NCI-H2227 treated with DMSO at 0.1 percent for 48 hours (cell line): ENCODE measurements at regions not wholly inside any gene's neighbourhood (a gene's known extent, or its start where the extent isn't known, plus 50 kb on each side); places are given as distances from the start of the nearest gene placed in this dataset.

Source experiments
- DNase-seq: peaks from one replicate; lab custom pipeline; 2025; lab: John Stamatoyannopoulos, UW

DNA sequence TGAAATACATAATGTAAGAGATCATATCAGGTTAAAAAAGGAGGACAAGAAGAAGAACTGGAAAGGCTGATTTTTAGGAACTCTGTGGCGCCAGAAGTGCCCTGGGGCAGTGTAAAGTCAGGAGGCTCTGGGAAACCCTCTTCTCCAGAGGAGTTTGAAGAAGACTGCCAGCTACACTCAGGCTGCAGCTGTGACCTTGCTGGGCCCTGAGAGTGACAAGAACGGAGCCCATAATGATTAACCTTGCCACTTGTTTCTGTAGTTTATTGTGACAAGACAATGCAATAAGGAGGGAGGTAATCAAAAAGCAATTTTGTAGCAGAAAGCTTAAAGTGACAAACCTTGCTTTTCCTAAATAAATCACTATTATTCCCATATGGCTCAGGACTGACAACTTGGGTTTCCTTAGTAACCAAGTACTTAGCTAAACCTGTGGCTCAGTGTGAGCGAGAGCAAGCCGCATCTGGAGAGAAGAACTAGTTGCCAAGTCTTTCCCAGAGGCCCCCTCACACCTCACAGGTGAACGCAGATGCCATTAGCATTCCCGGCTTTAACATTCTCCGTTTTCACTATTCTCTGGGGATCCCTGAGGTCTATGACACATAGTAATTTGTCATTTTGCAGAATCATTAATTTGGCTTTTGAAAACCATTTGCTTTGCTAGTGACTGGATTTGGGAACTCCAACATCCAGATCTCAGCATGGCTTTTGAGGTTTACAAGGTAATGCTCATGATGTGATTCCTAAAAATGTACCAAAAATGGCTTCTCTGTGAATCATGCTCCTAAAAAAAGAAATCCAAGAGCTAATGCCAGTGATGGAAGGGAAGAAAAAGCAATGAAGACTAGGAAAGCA, 115.9 kb downstream of the OMA1 start:
- DNase-seq, result peak; percentile 72

DNA sequence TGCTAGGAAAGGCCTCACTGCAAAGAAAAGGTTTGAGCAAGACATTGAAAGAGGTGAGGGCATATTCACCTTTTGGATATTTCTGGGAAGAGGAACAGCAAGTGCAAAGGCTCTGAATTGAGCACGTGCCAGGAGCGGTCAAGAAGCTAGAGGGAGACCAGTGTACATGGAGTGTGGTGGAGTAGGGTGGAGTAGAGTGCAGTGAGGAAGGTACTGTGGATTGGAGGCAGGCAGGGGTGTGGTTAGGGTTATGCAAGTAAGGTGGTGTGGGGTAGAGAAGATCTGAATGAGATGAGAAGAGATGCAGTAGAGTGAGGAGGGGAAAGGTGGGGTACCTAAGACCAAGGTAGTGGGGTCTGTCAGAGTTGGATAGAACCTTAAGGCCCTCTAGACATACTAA, 119.6 kb downstream of the OMA1 start:
- DNase-seq, result no peak

DNA sequence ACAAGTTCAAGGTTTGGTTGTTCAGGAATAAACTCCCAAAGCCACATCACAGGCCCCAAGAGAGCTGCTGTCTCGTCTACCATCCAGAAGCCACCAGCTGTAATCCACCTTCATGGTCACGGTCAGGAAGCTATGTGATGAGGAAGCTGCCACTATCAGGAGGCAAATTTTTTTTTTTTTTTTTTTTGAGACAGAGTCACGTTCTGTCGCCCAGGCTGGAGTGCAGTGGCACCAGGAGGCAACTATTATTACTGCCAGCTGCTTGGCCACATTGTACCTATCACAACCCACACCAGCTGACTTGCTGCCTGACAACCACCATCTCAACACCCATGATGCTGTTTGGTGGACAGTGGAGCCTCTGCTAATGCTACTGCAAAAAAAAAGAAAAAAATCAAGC, 124.1 kb downstream of the OMA1 start:
- no peak for DNase-seq

DNA sequence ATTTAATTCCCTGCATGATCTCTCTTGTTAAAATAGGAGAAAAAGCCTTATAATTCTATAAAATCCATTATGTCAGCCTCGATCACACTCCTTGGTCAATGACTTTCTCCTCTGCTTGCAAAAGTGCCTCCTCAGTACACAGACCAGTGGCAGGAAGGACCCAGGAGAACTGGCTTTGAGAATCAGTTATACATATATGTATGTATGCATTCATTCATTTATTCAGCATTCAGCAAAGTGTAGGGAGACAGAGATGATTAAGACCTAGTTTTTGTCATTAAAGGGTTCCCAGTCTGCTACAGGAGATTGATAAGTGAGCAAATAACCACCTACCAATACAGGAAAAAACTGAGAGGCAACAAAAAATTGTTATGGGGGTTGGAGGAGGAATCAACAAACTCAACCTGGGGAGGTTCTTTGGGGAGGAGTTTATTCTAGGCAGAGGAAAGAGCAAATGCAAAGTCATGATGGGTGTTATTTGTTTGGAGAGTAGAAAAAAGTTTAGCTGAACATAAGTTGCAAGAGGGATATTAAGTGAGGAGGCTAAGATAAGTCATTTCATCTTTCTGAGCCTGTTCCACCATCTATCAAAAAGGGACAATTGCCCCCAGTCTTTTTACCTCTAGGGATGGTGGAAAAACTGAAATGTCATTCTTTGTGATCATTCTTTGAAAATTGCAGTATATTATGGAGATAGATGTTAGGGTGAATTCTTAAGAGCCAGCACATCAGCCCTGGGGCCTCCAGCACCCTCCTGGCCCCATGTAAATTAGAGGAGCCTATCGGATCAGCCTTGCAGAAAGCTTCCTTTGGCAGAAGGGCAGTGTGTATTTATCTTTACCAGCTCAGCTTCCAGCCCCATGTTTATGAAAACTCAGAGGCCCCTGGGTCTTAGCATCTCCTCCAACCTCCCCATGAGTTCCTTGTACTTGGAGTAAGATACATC, 128.0 kb downstream of the OMA1 start:
- DNase-seq, result no peak

DNA sequence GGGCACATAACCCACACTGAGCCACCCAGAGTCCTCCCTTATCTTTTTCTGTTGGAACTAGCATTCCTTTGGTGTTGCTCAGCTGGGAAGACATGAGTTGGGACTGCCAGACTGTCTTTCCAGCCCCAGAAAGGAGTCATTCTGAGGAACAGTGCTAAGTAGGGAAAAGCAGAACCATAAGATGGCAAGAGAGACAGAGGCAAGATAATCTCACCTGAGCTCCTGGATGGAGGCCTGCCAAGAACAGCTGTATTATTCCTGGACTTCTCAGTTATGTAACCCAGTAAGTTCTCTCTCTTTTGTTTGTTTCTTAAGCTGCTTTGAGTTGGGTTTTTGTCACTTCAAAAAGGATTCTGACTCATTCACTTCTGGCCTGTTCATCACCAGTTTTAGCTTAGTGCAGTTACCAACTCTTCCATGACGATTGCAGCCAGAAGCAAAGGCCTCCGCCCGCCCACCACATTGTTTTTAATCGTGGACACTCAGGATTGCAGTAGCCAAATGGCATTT, 134.4 kb downstream of the OMA1 start:
- no peak for DNase-seq

DNA sequence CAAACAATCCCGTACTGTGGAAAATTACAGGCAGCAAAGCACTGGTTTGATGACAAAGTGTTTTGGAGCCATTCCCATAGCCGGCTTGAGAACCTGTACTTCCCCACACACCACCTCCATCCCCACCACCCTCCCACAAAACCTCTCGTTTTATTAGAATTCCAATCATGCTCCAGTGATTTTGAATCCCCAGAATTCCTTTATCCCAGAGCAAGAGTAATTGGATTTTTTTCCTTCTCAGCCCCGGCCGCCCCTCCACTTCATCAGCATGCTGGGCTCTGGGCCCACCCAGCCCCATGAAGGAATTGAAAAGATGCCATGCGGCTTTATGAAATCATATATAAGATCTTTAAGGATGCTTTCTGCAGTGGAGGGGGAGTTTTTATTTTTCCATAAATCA, 136.6 kb downstream of the OMA1 start:
- no peak for DNase-seq

DNA sequence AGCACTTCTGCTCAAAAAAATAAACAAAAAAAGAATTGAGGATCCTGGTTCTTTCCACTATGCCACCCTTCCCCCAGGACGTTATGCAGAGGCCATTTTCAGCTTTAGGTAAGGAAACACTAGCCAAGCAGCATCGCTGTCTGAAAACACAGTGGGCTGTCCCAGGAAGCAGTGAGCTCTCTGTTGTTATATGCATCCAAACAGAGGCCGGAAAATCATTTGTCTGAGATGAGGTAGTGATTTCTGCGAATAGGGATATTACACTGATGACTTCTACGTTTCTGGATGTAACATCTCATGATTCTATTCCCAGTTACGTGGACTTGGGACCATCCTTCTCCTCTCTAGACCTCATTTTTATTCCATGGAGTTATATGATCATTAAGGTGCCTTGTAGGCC, 137.2 kb downstream of the OMA1 start:
- DNase-seq, result no peak

DNA sequence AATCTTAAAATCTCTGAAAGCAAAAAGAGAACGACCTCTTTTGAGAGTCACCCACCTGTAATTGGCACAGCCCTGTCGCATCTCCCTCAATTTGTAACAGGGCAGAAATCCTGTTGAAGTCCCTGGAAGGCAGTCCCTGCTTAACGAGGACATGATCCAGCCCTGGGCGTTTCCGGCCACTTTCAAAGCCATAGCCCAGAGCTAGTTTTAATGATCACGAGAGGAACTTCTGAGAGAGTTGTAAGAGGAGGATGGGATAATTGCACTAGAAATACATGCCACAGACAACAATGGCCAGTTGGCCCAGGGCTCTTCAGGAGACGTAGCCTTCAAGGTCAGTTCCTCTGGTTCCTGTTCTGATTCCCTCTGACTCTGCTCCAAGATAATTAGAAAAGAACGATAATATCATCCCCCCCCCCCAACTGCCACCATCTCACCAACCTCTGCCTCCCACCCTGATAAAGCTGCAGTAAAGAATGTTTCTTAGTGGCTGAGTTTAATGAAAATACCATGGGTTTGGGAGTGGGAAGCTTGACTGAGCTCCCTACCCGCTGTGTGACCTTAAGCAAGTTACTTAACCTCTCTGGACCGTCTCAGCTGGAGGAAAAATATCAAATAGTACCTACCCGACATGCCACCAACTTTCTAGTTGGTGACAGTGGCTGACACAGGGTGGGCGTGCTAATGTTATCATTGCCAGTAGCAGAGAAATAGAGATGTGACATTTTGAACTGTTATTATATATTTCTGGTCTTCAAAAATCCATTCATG, 140.0 kb downstream of the OMA1 start:
- DNase-seq, result no peak

DNA sequence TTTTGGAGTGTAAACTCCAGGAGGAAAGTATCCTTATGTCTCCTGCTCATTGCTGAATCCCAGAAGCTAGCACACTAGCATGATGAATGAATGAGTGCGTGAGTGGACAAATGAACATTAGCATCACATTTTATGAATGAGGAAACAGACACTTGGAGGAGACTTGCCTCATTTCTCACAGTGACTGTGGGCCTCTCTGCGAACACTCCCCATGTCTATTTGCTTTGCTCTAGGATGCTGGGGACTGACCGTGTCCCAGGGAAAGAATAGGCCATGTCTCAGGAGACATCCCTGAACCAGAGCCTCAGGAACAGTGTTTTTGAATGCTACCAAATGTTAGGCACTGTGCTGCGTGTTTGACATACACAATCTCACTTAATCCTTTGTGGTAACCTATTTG, 140.9 kb downstream of the OMA1 start:
- DNase-seq, result no peak

DNA sequence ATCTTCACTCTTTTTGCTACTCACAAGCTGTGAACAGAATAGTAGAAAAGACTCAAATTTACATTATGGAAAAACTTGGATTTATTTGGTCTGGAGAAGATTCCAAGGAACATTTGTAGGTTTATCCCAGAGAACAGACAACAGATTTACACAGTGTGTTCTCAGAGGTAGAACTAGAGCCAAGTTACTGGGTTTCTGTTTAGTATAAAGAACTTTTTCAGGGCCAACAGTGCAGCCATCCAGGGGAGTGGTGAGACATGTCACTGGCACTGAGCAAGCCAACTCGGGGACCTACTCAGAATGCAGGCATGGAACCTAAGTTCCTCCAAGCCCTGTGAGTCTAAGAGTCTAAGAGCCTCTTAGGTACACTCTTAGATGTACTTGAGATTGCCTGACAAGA, 142.6 kb downstream of the OMA1 start:
- no peak for DNase-seq

DNA sequence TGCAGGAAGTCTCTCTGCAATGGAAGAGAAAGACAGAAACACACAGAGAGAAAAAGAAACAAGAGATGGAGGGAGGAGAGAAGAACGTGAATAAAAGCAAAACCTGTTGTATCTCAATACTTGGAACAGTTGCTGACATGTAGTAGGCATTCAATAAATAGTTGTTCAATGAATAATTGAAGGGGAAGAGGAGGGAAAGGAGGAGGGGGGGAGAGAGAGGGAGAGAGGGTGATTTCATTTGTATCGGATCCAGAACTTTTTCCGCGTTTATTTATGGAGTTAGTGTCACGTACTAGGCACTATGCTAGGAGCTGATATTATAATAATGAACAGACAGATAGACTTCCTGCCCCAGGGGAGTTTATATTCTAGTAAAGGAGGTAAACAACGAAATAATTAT, 144.1 kb downstream of the OMA1 start:
- DNase-seq, result no peak

DNA sequence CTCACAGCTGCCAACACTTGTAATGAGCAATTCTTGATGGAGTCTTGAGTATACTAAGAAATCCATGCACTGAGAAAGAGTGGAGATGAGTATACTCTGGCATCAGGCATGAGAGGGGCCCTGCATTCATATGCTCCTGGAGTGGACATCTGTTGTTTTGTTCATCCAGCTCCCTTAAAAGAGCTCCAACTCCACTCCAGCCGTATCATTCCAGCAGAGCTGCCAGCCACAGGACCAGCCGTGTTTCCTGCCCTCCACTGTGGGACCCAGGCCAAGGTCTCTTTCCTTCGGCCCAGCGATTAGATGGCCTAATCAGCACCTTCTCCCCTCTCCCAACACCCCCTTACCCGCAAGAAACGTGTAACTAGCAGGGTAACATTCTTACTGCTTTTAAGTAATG, 144.5 kb downstream of the OMA1 start:
- DNase-seq, result no peak

DNA sequence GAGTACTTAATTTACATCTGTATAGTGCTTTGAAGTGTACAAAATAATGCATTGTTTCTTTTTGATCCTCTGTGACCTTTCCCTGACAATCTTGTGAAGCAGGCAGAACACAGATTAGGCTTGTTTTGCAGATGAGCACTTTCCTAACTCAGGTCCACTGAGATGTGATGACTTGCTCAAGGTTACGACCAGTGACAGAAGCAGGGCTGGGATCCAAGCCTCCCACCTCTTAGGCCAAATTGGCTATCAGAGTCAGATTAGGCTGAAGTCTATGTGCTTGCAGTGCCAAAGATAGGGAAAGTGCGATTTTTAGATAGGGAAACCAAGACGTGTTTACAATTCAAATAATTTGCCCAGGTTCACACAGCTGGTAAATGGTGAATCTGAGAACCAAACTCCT, 147.3 kb downstream of the OMA1 start:
- no peak for DNase-seq

DNA sequence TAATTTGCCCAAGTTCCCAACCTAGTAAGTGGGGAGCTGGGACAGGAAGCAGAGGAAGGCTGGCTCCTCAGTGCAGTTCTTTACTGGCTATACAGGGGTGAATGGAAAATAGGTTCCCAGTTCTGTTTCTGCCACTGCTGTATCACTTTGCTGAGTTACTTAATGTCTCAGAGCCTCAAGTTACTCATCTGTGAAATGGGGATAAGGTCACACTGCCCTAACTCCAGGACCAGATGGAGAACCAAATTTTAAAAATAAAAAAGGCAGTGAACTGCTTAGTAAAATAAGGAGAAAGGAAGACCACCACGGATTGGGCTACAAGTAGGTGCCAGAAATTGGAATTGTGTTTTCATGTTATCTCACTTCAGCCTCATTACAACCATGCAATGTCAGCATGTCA, 147.8 kb downstream of the OMA1 start:
- DNase-seq, result no peak

DNA sequence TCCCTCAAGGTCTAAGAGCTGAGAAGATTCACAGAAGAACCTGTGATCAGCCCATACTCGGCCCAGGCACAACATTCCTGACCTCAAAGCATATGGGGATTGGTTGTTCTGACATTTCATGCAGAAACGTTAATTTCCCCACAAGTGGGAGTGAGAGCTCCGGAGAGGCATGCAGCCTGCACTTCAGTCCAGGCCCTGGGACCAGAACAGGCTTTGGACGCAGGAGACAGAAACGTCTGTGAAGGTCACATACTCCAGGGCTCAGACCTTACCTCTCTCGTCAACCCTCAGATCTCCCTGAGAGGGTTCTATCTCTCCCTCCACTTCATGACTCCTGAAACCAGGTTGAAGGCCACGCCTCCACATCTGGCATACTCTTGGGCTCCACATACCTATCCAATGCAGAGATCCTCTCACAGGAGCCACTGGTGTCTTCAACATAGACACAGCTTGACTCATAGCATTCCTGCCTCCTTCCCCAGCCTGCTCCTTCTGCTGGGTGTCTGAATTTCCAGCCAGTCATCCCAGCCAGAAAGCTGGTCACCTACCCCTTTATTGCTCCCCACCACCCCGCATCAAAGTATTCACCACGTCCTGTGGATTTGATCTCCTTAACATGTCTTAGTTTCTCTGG, 149.2 kb downstream of the OMA1 start:
- no peak for DNase-seq

DNA sequence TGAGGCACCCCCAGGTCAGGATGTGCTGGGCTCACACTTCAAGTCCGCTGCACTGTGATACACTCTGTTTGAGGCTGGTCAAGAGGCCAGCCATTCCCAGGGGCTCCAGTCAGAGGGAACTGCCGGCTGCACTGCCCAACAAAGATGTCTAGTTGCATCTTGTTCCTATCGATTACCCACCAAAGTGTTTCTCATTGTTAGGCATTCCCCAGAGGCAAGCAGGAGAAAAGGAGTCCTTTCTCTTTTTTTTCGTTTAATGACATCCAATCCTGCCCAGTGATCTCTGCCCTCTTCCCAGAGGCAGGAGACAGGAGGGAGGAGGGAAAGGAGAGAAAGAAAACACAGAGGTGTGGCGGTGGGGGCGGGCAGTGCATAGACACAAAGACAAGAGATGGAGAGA, 150.4 kb downstream of the OMA1 start:
- no peak for DNase-seq

DNA sequence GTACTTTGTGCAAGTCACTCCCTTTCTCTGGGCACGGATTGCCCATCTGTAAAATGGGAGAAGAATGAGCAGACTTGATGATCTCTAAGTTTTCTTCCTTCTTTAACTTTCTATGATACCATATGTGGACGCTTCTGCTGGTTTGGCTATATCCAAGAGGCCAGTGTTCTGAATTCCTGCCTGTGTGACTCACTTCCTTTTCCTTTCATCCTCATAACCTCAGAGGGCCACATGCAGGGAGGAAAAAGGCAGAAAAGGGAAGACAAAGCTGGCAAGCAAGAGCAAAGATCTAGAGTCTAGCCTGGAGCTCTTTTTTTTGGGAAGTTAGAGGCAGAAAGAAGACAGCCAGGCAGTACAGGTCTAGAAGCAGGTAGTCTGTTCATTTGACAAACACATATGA, 151.2 kb downstream of the OMA1 start:
- no peak for DNase-seq

DNA sequence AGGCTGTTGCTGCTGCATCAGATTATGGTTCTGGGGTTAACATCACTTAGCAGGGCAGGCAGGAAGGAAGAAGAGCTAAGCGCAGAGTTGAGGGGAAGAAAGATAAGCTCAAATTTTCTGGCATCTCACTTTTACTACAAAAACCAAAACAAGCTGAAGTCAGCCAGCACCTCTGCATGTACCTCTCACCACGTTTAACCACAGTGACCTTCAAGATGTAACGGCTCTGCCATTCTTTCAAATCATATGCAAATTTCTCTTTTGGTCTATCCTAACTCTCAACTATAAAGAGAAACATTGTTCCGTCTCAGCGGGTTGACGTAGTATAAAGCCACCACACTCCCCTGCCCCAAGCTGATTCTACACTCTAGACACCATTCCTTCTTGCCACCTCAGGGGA, 154.4 kb downstream of the OMA1 start:
- DNase-seq, result no peak

DNA sequence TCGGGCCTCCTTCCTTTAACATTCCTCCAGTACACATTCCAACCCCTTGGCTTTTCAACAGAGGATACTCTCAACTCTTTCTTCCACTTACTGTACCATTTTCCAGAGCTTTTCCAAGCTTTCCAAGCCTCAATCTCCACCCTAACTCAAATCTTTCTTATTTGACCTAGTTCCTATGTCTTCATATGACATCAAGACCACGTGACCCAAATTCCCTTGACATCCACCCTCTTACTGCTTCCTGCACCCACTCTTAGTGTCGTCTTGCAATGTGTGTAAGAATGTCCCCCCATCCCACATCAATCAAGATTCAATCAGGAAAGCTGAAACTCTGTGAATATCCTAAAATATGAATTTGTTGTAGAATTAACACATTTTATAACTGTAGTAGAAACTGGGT, 155.0 kb downstream of the OMA1 start:
- no peak for DNase-seq

DNA sequence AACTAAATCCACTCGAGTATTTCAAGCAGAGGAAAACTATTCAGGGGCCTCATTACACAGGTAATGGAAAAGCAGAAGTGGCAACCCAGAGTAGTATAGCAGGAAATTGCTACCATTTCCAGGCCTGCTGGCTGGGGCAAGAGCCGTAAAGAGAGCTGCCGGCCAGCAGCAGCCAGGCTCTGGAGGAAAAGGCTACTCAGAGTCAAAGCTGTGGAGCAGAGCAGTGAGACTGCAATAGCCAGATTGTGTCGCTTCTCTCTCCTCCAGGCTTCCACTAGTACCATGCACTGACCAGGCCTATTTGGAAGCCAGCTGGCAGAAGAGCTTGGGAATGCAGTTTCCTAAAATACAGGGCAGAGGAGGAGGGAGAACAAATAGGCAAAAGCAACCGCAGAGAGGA, 155.5 kb downstream of the OMA1 start:
- DNase-seq, result no peak

DNA sequence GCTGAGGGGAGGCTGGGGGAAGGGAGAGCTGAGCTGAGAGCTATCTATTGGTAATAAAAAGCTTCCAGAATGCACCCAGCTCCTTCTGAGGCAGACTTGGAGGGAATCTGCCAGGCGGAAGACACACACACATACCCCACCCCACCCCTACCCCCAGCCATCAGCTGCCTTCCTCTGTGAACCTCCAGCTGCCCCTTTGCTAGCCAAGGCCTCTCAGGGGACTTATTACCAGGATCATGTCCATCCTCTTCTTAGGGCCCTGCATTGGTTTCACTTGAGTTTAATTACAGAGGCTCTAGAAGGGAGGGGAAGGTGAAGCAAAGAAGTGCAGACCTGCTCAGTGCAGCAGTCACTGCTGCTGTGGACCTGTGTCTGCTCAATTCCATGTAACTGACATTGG, 156.4 kb downstream of the OMA1 start:
- no peak for DNase-seq

DNA sequence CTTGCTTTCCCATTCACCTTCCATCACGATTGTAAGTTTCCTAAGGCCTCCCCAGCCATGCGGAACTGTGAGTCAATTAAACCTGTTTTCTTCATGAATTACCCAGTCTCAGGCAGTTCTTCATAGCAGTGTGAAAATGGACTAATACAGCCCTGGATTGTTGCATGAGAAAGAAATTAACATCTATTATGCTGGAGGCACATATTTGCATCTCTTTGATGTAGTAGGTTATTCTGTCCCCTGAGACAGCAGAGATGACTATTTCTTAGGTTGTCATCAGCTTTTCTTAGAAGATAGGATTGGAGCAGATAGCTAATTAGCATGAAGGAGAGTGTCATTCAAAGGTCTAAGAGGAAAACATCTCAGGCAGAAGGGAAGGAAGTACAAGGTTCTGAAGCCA, 166.2 kb downstream of the OMA1 start:
- DNase-seq, result no peak
